GM20431 (cell line): ENCODE measurements at regions not wholly inside any gene's neighbourhood (a gene's known extent, or its start where the extent isn't known, plus 50 kb on each side); places are given as distances from the start of the nearest gene placed in this dataset.

Experiments
- in situ Hi-C: fragments of 300-500 bp; cut with MseI, MboI; formaldehyde crosslinking; loops from one replicate; pipeline ENCODE4 v1.15.0; 2020; ENCODE audit warnings: low sequenced_read_pairs; ENCODE audit not compliant: unreplicated experiment

DNA sequence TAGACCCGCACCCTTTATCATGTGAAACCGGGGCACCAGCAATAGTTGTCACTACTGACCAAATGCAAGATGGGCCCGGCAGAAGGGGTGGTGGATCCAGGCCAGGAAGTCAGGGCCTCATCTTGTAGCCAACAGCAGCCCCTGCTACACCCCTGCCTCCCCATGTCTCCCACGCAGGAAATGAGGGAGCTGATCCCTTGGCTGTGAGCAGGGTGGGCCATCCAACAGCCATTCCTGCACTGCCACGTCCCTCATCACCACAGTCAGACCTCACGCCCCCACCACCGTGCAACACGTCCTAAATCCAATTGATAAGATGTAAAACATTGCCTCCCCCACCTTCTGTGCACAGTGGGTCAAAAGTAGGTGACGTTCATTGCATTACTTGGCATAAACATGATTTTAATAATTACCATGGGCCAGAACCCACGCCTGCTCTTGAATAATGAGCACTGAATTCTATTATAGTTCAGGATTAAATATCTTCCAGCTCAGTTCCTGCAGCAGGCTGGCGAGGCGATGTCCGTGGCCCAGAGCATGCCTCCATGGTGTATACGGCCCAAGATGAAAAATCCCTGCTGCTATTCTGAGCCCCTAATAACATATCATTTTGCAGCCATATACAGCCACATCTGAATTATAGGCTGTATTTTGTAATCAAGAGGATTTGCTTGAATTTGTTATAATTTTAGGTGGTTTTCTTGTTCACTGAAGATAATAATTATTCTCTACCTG, 1373.8 kb downstream of the BRD1 start:
- in situ Hi-C loops = no loop called here

DNA sequence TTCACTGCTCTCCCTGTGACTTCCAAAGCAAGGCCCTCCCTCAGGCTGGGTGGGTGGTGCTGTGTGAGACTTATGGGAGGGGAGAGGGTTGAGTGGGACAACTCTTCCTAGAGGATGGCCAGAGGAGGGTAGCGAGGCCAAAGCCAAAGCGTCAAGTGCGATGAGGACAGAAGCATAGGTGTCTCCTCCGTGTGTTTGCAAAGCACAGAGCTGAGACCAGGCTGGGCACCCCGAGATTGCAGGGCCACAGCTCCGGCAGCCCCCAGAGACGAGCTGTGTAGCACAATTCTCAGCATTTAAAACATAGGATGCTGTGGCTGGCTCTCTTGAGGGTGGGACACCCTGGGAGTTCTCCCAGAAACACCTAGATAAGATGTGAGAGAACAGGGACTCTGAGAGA, 1374.5 kb downstream of the BRD1 start:
- in situ Hi-C loops = no loop called here

DNA sequence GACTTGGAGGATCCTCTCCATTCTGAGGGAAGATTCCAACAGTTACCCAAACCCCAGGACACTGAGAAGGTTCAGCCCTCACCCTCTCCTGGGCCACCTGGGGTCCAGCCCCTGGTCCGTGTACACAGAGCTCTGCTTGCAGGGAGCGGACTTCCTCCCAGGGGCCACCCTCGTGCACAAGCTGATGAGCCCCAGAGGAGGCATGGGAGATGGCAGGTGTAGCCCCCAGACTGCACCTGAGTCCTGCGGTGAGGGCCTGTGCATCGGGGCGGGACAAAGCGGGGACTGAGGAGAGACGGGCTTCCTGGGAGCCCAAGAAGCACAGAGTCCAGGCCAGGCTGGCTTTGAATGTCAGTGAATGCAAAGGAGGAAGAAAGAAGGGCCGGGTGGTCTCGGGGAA, 1374.9 kb downstream of the BRD1 start:
- in situ Hi-C loops = no loop called here

DNA sequence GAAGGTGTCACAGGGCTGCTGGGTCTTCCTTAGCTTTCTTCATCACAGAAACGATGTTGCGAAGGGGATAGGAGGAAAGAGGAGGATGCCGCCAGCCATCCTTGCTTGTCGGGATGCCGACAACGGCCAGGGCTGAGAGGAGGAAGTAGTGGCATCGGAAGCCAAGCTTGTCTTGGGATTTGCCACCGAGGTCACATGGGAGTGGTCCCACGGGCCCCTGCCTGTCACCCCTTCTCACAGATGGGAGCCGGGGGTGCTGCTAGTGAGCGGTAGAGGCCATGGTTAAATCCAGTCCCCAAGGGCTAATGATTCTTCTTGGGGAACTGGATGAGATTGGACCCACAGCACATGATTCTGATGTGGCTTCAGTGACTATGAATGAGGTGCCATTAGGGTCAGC, 1375.8 kb downstream of the BRD1 start:
- in situ Hi-C loops = no loop called here

DNA sequence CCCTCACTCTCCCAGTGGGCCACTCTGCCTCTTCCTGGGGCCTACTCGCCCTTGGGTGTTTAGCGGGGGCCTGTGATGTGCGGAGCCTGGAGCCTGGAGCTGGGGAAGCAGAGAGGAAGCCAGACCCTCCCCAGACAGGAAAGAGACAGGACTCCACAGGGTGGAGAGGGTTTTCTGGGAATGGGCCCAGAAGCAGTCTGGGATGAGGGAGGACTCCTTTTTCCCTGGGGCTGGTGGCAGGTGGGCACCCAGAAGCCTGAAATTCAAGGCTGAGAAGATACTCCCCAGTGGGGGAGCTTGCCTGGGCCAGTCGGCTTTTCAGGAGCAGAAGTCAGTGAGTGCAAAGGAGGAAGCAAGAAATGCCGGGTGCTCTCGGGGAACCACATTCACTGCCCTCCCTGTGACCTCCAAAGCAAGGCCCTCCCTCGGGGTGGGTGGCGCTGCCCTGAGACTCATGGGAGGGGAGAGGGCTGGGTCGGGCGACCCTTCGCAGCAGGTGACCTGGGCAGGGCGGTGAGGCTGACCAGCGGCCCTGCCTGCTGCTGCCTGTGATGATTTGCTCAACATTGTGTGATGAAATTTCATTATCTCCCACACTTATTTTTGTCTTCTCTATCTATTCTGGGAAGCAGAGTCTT, 1377.4 kb downstream of the BRD1 start:
- in situ Hi-C loops = no loop called here

DNA sequence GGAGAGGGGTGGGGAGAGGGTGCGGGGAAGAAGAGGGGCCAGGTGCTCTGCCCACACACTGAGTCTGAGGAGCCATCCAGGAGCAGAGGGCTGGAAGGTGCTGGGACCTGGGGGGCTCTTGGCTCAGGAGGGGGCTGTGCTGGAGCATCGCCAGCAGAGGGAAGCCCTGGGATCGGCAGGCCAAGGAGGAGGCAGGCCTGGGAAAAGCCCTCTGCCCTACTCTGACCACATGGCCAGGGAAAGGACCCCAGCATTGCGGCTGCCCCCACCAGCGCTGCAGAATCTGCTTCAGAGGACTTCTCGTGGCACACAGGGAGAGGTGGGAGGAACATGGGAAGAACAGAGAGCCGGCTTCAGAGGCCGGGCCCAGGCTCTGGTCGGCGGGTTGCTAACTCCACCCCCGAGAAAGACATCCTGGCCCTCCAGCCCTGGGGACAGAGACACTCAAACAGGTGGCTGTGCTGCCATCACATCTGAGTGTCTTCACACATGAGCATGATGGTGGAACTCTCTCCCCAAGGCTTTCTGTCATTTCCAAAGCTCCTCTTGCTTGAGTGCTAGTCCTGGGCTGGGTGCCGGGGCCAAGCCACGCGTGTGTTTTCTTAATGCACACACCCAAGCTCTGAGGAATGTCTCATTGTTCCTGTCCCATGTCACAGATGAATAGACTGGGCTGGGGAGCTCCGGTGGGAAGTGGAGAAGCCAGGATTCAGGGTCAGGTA, 1378.0 kb downstream of the BRD1 start:
- in situ Hi-C loops = no loop called here

DNA sequence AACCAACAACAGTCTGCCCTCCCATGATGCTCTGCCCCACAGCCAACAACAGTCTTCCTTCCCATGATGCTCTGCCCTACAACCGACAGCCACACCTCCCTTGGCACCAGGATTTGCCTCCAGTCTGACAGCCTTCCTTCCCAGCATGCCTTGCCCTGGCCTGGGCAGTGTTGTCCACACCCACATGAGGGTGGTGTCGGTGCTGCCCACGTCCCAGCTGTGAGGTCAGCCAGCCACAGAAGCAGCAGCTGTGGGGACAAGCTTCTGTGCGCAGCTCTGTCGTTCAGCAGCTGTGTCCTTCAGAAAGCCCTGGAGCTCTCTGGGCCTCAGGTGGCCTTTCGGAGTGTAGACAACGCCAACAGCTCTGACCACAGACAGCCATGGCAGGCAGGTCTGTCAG, 1378.9 kb downstream of the BRD1 start:
- in situ Hi-C loops = no loop called here

DNA sequence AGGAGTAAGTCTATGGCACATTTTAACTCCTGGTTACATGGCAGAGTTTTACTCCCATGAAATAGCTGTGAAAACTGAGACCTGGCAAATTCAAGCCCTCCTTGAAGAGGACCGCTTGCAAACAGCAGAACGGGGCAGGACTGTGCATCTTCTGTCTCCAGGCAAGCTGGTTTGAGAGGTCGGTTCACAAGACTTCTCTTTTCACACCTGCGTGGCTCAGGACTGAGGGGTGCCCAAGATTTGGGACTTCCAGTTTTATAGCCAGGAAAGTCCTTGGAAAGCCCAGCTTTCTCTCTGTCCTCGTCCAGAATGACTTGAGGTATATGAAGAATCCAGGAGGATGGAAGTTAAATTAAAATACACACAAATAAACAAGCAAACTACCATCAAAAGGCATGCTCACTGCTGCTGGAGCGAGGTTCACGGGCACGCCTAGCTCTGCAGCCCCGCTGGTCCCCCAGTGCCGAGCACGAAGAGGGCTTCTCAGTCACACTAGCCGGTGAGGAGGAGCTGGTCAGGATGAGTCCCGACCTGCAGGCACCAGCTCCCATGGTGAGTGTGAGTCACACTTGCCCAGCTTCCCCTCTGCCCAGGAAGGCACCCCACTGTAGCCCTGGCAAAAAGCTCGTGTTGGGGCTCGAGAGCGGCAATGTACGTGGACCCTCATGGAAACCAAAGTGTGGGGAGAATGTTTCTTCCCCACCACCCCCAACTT, 1382.4 kb downstream of the BRD1 start:
- in situ Hi-C loops = no loop called here

DNA sequence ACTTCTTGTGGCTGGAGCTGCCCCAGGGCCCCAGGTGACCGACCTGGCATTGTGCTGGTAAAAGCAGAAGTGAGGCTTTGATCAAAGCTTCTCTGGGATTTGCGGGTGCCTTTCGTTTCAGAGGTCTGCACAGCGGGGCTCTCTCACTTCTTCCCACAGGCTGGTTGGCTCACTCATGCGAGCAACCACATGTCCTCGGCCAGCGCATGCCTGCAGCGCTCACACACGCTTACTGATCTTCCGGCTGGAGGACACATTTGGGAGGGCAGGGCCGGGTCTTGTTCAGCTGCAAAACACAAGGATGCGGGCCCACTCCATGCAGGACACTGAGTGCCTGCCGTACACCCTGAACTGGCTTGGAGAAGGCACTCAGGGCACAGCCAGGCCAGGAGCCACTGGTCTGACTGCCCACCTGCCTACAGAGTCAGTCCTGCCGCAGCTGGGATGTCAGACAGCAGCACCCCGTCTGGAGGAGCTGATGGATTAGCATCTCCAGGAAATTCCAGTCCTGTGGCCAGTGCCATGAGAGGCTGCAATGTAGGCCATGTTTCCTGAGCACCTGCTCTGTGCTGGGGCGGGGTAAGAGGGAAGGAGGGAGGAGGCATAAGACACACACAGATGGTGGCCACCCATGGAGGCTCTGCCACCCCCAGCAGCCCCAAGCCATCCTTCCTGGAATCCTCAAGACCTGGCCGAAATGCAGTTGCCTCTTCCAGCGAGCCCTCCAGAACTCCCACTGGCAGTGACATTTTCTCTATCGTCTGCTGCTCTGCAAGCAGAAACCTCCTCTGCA, 1383.2 kb downstream of the BRD1 start:
- in situ Hi-C loops = no loop called here

DNA sequence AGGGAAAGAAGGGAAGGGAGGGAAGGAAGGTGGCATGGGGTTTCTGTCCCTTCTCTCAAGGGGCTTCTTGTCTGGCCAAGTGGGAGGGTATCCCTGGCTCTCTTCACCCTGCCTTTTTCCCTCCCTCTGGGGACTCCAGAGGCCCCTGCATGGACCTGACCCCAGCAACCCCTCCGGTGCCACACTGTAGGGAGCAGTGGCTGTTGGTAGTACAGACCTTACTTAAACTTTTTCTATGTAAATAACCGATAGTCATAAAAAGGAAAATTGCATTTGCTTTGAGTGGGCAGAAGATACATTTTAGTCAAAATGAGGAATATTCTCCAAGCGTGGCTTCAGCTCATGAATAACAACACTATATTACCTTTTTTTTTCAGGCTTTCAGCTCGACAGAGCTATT, 1384.0 kb downstream of the BRD1 start:
- in situ Hi-C loops = no loop called here

DNA sequence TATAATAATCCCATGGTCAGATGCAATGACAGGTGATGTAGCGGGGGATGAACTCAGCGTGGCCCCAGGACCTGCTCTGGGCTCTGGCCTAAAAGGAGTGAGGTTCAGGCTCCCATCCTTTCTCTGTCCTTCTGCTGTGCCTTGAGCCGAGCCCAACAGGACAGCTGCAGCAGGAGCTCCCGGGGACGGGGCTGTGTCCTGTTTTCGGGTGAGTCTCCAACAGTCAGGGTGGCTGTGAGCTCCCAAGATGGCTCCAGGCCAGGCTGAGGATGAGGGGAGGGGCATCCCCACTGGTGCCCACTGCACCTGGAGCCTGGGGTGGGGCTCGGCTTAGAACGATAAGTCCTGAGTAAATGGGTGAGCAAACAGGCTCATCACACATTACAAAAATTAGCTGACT, 1385.0 kb downstream of the BRD1 start:
- in situ Hi-C loops = no loop called here

DNA sequence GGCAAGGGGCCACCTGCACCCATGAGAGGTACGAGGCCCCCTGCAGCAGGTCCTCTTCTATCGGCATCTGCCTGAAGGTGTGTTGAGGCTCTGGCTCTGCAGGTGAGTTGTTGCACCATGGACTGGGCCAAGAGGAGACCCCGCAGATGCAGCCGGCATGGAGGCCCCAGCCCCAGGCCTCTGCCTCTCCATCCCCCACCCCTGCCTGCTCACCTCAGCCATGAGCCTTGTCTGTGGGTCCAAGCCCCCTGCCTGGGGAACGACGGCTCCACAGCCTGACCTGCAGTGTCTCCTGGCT, 1386.2 kb downstream of the BRD1 start:
- in situ Hi-C loops = no loop called here

DNA sequence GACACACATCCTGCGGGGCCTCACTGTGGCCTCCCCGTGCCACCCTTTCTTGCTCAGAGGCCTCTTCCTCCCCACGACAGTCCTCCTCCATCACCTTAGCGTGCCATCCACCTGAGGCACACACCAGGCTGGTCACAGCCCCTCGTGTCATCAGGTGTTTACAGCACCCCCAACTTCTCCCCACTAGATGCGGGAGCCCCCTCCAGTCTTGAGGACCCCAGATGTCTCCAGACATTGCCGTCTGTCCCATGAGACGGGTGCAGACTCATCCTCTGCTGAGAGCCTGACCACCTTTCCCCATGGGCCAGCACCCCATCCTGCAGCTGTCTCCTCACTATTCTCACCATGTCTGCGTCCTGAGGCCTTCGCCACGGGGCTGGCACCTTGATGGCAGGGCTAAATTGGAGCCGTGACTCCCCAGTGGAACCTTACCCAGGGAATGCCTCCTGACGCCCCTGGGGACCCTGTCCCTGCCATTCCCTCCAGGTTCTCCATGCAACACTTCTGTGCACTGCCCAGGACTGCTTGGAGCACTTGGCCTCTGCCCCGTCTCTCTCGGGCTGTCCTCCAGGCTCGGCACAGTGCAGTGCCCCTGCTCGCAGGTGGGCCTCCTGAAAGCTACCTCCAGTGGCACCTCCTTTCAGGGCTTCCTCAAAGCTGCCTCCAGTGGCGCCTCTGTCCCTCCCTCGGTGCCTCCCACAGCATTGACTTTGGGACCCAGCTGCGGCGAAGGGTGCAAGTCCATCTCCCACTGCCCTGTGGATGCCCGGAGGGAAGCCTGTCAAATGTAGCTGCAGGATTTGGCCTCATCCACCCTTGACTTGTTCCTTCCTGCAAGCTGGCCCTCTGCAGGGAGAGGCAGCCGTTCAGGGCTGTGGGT, 1386.8 kb downstream of the BRD1 start:
- in situ Hi-C loops = no loop called here

DNA sequence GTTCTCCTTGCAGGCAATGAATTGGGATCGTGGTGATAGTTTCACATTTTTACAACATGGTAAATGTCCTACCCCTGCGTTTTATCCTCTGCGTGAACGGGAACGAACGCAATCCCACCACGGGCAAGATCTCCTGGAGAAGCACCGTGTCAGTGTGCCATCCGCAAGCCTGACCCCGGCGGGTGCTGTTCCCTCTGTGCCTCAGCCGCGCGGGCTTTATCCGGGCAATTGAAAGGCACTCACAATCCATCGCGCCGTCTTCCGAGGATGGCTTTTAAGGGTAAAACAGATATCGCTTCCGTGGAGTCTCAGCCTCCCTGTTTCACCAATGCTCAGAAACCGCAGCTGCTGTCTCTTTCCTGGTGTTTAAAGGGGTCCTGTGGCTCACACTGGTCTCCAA, 1387.5 kb downstream of the BRD1 start:
- in situ Hi-C loops = no loop called here

DNA sequence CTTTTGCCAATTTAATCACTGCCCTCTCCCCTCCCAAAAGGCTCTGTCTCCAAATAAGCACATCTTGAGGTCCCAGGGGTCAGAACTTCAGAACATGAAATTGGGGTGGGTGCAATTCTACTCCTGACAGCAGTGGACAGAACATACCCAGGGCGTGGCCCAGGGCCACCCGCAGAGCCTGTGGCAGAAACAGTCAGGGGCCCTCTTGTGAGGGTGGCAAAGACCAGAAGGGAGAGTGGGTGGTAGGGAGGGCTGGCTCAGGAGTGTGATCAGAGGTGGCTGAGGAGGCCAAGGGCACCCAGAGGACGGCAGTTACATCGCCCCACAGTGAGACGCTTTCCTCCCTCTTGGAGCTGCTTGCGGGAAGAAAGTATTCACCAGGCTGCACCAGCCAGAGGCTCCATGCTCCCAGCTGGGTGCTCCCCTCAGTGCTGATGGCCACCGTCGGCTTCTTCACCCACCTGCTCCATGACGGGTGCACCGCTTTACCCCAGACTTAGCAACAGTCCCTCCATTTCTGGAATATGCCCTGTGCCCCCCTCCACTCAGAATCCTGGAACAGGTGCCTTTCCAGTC, 1388.0 kb downstream of the BRD1 start:
- in situ Hi-C loops = no loop called here

DNA sequence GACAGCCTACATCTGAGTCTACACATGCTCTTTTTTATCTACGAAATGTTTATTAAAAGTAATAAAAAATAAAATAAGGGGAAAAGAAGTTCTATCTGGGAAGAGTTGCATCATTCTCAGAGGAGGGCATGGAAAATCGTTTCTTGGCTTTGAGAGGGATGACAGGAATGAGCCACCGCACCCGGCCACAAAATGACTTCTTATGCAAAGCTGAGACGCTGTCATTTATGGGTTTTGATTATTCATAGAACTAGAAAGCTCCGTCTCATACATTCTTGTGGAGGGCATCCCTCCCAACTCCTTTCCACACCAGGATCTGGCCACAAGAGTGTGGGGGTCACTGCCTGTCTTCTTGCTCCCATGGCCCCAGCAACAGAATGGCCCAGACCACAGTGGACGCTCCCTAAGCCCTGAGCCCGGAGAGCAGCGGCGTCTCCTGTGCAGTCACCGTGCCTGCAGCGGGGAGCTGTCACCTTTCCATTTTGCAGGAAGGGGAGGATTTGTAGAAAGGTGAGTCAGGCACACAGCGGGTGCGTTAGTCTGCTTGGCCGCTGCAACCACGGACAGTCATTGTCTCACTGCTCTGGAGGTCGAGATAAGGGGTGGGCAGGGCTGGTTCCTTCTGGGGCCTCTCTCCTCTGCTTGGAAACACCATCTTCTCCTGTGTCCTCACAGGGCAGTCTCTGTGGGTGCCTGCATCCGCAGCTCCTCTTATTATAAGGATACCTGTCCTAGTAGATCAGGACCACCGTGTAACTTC, 1388.7 kb downstream of the BRD1 start:
- in situ Hi-C loops = no loop called here

DNA sequence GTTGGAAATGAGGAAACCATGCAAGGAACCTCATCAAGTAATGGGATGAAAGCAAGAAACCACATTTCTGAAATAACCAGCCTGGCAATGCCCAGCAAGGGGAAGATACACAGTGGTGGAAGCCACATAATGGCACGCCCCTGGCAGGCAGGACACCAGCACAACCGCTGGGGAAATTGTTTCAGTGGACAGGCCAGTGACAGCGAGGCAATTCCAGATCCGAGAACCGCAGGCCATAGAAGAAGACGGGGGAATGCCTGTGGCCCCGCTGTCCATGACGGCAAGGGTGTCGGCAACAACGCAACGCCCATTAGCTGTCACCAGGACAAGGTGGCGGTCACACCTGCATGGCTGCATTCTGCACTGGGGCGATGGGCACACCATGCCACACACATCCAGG, 1389.6 kb downstream of the BRD1 start:
- in situ Hi-C loops = no loop called here

DNA sequence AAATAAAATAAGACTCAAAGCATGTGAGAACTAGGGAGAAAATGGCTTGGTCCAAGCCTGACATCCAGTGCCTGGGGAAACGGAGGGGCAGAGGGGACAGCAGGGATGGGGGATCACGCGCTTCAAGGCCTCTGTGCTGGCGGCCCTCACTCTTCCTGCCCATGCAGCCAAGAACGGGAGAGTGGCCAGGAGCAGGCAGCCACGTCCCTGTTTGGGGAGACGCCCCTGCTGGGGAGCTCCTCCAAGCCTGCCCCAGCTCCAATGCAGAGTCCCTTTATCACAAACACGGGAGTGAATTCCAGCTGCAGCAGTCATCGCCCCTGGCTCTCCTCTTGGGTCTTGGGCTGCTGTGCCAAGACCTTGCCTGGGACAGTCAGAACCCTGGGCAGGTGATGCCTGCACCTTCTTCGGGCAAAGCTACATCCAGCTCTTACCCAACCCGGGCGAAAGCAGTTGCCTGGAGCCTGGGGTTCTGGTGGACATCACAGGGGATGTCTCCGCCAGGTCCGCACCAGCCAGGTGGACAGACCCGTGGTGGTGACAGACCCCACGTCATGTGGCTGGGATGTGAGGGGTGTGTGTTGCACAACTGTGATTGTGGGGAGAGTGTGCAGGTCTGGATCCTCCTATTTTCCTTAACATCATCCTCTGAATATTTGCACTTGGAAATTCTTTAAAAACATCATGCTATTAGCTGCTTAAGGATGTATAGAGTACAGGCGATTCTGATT, 1391.3 kb downstream of the BRD1 start:
- in situ Hi-C loops = no loop called here
